ENCODE measurements at regions not wholly inside any gene's neighbourhood (a gene's known extent, or its start where the extent isn't known, plus 50 kb on each side); places are given as distances from the start of the nearest gene placed in this dataset.

DNA sequence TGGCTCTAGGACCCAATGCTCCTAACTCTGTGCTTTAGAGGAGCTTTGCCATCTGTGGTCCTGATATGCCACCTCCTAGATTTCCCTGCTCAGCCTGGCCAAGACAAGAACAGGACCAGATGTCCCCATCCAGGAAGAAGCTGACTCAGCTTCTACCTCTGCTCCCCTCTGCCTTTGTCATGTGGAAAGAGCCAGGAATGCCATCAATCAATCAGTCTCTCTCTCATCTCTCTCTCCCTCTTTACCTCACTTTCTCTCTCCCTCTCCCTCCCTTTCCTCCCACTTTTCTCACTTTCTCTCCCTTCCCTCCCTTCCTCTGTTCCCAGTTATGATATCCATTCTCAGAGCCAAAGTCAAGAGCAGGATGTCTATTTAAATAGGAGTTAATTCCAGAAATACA, 892.5 kb upstream of the TMEM132C start:
- no peaks in the 10 kb centered on the region for H3K27me3 Mint-ChIP-seq (ENCODE audit: unreplicated experiment)
- intact Hi-C loops (cut with micrococcal nuclease; ENCODE audit: unreplicated experiment) = no loop called here
- no TSS peak for BruUV-seq (replicated peaks)
- H3K4me1 Mint-ChIP-seq (ENCODE audit: low read depth, unreplicated experiment) = no peaks in the 10 kb centered on the region
- H3K9me3 Mint-ChIP-seq (ENCODE audit: low read depth, unreplicated experiment) = peaks cover 9% of the 10 kb centered on the region
- no peak overlapping the region for H3K27ac Mint-ChIP-seq (ENCODE audit: unreplicated experiment)
- no peaks in the 10 kb centered on the region for H3K36me3 Mint-ChIP-seq (ENCODE audit: insufficient read depth, unreplicated experiment)
- H3K4me3 Mint-ChIP-seq (ENCODE audit: low read depth, unreplicated experiment) = no peak overlapping the region
- CTCF ChIA-PET = no interaction called here
- DNase-seq = no peak
- no peak for TF ChIP-seq CTCF (IDR thresholded peaks at IDR 0.05; ENCODE audit: unreplicated experiment)

- H3K4me3 Mint-ChIP-seq (ENCODE audit: low read depth, unreplicated experiment) = peak overlapping the region; percentile 56
- no peak overlapping the region for H3K27ac Mint-ChIP-seq (ENCODE audit: unreplicated experiment)
- H3K4me1 Mint-ChIP-seq (ENCODE audit: low read depth, unreplicated experiment) = no peaks in the 10 kb centered on the region
- H3K27me3 Mint-ChIP-seq (ENCODE audit: unreplicated experiment) = no peaks in the 10 kb centered on the region
- H3K36me3 Mint-ChIP-seq (ENCODE audit: insufficient read depth, unreplicated experiment) = no peaks in the 10 kb centered on the region
- intact Hi-C loops (cut with micrococcal nuclease; ENCODE audit: unreplicated experiment) = loop anchor here (1.0 to 10.0 kb wide), 4 partner anchors 273 to 1316 kb away; no protein-coding TSS in a partner anchor
- TF ChIP-seq CTCF (IDR thresholded peaks at IDR 0.05; ENCODE audit: unreplicated experiment) = peak; percentile 70
- no peaks in the 10 kb centered on the region for H3K9me3 Mint-ChIP-seq (ENCODE audit: low read depth, unreplicated experiment)
- CTCF ChIA-PET = interaction anchor here (0.5 to 1.7 kb wide), 3 partner anchors 23 to 297 kb away, joined by 6 to 8 read pairs (median 7); no protein-coding TSS in a partner anchor
- no TSS peak for BruUV-seq (replicated peaks)
- DNase-seq = peak; percentile 72
Measured at GRCh38 chr12:127381043-127381668, 885.8 kb upstream of the TMEM132C start.

DNA sequence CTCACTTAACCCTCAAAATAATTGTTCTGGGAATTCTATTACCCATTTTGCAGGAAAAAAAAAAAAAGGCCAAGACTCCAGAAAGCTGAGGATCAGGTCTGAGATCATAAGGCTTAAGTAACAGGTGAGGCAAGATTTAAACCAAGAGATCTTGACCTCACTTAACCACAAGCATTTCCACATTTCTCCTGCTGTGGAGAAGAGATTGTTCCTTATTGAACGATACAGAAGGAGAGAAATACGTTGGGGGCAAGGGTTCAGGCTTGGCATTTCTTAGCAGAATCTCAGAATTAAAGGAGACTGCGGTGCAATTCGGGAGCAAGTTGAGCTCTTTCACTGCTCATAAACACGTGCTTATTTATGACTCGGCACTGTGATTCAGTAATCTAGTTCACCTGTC, 885.3 kb upstream of the TMEM132C start:
- BruUV-seq (replicated peaks) = no TSS peak
- H3K4me3 Mint-ChIP-seq (ENCODE audit: low read depth, unreplicated experiment) = no peak overlapping the region
- CTCF ChIA-PET = interaction anchor here (1.0 to 1.7 kb wide), 2 partner anchors 273 to 296 kb away, joined by 6 to 8 read pairs; no protein-coding TSS in a partner anchor

DNA sequence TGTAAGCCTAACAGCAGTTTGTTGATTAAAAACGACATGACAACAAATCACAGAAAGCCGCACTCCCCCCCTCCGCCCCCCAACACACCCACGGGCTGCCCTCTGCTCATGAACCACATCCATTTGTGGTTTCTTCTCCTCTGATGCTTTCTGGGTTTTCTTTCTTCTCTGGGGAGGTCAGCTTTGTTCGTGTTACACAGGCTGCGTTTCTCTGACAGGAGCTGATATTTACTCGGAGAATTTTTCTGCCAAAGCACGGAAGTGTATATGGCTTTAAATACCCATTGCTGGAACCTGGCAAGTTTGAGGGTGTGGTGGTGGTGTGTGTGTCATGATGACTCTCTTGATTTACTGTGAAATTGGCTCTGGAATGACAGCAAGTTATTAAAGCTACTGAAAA, 883.7 kb upstream of the TMEM132C start:
- intact Hi-C loops (cut with micrococcal nuclease; ENCODE audit: unreplicated experiment) = loop anchor here (10.0 kb wide), 2 partner anchors 292 to 1318 kb away; no protein-coding TSS in a partner anchor
- no TSS peak for BruUV-seq (replicated peaks)
- Mint-ChIP-seq H3K27me3 (ENCODE audit: unreplicated experiment) (no peaks in the 10 kb centered on the region), H3K4me3 (ENCODE audit: low read depth, unreplicated experiment) (no peak overlapping the region), H3K9me3 (ENCODE audit: low read depth, unreplicated experiment) (peaks cover 2% of the 10 kb centered on the region), H3K36me3 (ENCODE audit: insufficient read depth, unreplicated experiment) (no peaks in the 10 kb centered on the region), H3K27ac (ENCODE audit: unreplicated experiment) (no peak overlapping the region), H3K4me1 (ENCODE audit: low read depth, unreplicated experiment) (no peaks in the 10 kb centered on the region)
- no peak for TF ChIP-seq CTCF (IDR thresholded peaks at IDR 0.05; ENCODE audit: unreplicated experiment)
- no peak for DNase-seq
- CTCF ChIA-PET = no interaction called here

More for the DNA sequence above, 885.3 kb upstream of the TMEM132C start:
- intact Hi-C loops (cut with micrococcal nuclease; ENCODE audit: unreplicated experiment) = loop anchor here (1.0 to 10.0 kb wide), 4 partner anchors 273 to 1317 kb away; no protein-coding TSS in a partner anchor
- Mint-ChIP-seq H3K27ac (ENCODE audit: unreplicated experiment) (no peak overlapping the region), H3K36me3 (ENCODE audit: insufficient read depth, unreplicated experiment) (no peaks in the 10 kb centered on the region), H3K27me3 (ENCODE audit: unreplicated experiment) (no peaks in the 10 kb centered on the region), H3K4me1 (ENCODE audit: low read depth, unreplicated experiment) (no peaks in the 10 kb centered on the region), H3K9me3 (ENCODE audit: low read depth, unreplicated experiment) (no peaks in the 10 kb centered on the region)
- DNase-seq = no peak
- TF ChIP-seq CTCF (IDR thresholded peaks at IDR 0.05; ENCODE audit: unreplicated experiment) = no peak
